ENCODE measurements at regions not wholly inside any gene's neighbourhood (a gene's known extent, or its start where the extent isn't known, plus 50 kb on each side); places are given as distances from the start of the nearest gene placed in this dataset.
"Not testable (repeated sequence)": the region's sequence is repeated elsewhere in the genome, so short reads cannot be mapped to it uniquely, and the experiment has no call there.

DNA sequence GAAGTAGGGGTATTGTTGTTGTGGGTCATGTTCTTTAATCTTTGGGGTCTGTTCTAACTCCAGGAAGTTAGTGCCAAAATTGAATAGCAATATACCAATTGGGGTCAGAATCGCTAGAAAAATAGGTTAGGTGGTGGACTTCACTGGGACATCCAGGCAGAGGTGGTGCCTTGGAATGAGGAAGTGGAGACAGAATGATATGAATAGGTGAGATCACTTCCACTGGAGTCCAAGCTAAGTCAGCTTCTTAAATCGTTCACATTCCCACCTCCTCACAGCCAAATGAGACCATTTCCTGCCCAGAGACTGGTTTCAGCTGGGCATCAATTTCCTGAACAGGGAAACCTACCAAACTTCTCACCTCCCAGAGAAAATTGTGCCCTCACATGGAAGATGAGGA lies 137.8 kb upstream of the RAB4A start:
- Histone ChIP-seq H3K4me3 (ENCODE audit: insufficient read depth, low read length) (no peak overlapping the region), H3K79me2 (ENCODE audit: insufficient read depth, low read length) (no peaks in the 10 kb centered on the region), H3K4me1 (ENCODE audit: insufficient read depth, low read length) (no peaks in the 10 kb centered on the region), H2AFZ (ENCODE audit: low read length) (no peak overlapping the region), H3K9me3 (ENCODE audit: low read depth, low read length) (no peaks in the 10 kb centered on the region), H3K27ac (ENCODE audit: low read depth, low read length) (no peak overlapping the region), H4K20me1 (ENCODE audit: insufficient read depth, low read length) (no peaks in the 10 kb centered on the region), H3K27me3 (ENCODE audit: insufficient read depth, low read length) (no peaks in the 10 kb centered on the region), H3K4me2 (ENCODE audit: insufficient read depth, low read length) (no peak overlapping the region), H3K36me3 (ENCODE audit: insufficient read depth, low read length) (no peaks in the 10 kb centered on the region)
- DNase-seq (ENCODE audit: insufficient read length, low spot score, missing footprints), result no peak
- TF ChIP-seq, protein P1, sequence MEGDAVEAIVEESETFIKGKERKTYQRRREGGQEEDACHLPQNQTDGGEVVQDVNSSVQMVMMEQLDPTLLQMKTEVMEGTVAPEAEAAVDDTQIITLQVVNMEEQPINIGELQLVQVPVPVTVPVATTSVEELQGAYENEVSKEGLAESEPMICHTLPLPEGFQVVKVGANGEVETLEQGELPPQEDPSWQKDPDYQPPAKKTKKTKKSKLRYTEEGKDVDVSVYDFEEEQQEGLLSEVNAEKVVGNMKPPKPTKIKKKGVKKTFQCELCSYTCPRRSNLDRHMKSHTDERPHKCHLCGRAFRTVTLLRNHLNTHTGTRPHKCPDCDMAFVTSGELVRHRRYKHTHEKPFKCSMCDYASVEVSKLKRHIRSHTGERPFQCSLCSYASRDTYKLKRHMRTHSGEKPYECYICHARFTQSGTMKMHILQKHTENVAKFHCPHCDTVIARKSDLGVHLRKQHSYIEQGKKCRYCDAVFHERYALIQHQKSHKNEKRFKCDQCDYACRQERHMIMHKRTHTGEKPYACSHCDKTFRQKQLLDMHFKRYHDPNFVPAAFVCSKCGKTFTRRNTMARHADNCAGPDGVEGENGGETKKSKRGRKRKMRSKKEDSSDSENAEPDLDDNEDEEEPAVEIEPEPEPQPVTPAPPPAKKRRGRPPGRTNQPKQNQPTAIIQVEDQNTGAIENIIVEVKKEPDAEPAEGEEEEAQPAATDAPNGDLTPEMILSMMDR (IDR thresholded peaks at IDR 0.05; ENCODE audit: extremely low read depth, low read depth, low read length), result no peak

DNA sequence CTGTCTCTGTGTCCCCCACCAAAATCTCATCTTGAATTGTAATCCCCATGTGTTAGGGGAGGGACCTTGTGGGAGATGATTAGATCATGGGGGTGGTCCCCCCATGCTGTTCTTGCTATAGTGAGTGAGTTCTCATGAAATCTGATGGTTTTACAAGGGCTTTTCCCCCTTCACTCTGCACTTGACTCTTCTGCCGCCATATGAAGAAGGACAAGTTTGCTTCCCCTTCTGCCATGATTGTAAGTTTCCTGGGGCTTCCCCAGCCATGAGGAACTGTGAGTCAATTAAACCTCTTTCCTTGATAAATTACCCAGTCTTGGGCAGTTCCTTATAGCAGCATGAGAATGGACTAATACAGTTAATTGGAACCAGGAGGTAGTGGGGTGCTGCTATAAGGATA lies 137.1 kb upstream of the RAB4A start:
- Histone ChIP-seq H3K36me3 (ENCODE audit: insufficient read depth, low read length) (no peaks in the 10 kb centered on the region), H4K20me1 (ENCODE audit: insufficient read depth, low read length) (no peaks in the 10 kb centered on the region), H3K4me2 (ENCODE audit: insufficient read depth, low read length) (no peak overlapping the region), H3K27ac (ENCODE audit: low read depth, low read length) (no peak overlapping the region), H3K4me3 (ENCODE audit: insufficient read depth, low read length) (no peak overlapping the region), H2AFZ (ENCODE audit: low read length) (no peak overlapping the region), H3K4me1 (ENCODE audit: insufficient read depth, low read length) (no peaks in the 10 kb centered on the region), H3K27me3 (ENCODE audit: insufficient read depth, low read length) (no peaks in the 10 kb centered on the region), H3K79me2 (ENCODE audit: insufficient read depth, low read length) (no peaks in the 10 kb centered on the region), H3K9me3 (ENCODE audit: low read depth, low read length) (no peaks in the 10 kb centered on the region)
- TF ChIP-seq, protein P1 (IDR thresholded peaks at IDR 0.05; ENCODE audit: extremely low read depth, low read depth, low read length), result no peak
- no peak for DNase-seq (ENCODE audit: insufficient read length, low spot score, missing footprints)

DNA sequence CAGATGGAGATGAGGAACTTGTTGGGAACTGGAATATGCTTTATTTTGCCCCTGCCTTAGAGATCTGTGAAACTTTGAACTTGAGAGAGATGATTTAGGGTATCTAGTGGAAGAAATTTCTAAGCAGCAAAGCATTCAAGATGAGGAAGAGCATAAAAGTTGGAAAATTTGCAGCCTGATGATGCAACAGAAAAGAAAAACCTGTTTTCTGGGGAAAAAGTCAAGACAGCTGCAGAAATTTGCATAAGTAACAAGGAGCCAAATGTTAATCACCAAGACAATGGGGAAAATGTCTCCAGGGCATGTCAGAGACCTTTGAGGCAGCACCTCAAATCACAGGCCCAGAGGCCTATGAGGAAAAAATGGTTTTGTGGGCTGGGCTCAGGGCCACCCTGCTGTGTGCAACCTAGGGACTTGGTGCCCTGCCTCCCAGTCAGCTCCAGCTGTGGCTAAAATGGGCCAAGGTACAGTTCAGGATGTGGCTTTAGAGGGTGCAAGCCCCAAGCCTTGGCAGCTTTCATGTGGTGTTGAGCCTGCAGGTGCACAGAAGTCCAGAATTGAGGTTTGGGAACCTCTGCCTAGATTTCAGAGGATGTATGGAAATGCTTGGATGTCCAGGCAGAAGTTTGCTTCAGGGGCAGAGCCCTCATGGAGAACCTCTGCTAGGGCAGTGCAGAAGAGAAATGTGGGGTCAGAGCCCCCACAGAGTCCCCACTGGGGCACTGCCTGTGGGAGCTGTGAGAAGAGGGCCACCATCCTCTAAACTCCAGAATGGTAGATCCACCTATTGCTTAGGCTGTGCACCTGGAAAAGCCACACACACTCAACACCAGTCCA lies 136.3 kb upstream of the RAB4A start:
- H3K4me3 ChIP-seq (ENCODE audit: insufficient read depth, low read length); H3K9me3 ChIP-seq (ENCODE audit: low read depth, low read length); H3K36me3 ChIP-seq (ENCODE audit: insufficient read depth, low read length); H3K27me3 ChIP-seq (ENCODE audit: insufficient read depth, low read length); H4K20me1 ChIP-seq (ENCODE audit: insufficient read depth, low read length); DNase-seq (ENCODE audit: insufficient read length, low spot score, missing footprints); H3K79me2 ChIP-seq (ENCODE audit: insufficient read depth, low read length); H2AFZ ChIP-seq (ENCODE audit: low read length); H3K4me1 ChIP-seq (ENCODE audit: insufficient read depth, low read length); H3K4me2 ChIP-seq (ENCODE audit: insufficient read depth, low read length); H3K27ac ChIP-seq (ENCODE audit: low read depth, low read length): not testable (repeated sequence)

DNA sequence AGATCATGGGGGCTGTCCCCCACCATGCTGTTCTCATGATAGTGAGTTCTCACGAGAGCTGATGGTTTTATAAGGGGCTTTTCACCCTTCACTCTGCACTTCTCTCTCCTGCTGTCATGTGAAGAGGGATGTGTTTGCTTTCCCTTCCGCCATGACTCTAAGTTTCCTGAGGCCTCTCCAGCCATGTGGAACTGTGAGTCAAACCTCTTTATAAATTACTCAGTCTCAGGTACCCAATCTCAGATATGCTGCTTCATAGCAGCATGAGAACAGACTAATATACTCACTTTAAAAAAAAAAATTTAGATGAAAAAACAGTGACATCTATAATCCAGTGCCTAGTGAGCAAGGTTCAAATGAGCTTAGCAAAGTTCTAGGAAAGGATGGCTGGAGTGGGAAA lies 135.1 kb upstream of the RAB4A start:
- TF ChIP-seq, protein P1 (IDR thresholded peaks at IDR 0.05; ENCODE audit: extremely low read depth, low read depth, low read length), result no peak
- no peaks in the 10 kb centered on the region for H3K4me1 ChIP-seq (ENCODE audit: insufficient read depth, low read length)

More for the DNA sequence above, 135.1 kb upstream of the RAB4A start:
- no peak for DNase-seq (ENCODE audit: insufficient read length, low spot score, missing footprints)
- Histone ChIP-seq H4K20me1 (ENCODE audit: insufficient read depth, low read length) (no peaks in the 10 kb centered on the region), H3K27me3 (ENCODE audit: insufficient read depth, low read length) (no peaks in the 10 kb centered on the region), H3K36me3 (ENCODE audit: insufficient read depth, low read length) (no peaks in the 10 kb centered on the region), H3K9me3 (ENCODE audit: low read depth, low read length) (no peaks in the 10 kb centered on the region), H2AFZ (ENCODE audit: low read length) (no peak overlapping the region), H3K27ac (ENCODE audit: low read depth, low read length) (no peak overlapping the region), H3K79me2 (ENCODE audit: insufficient read depth, low read length) (no peaks in the 10 kb centered on the region), H3K4me3 (ENCODE audit: insufficient read depth, low read length) (no peak overlapping the region), H3K4me2 (ENCODE audit: insufficient read depth, low read length) (no peak overlapping the region)
